HEK293 (cell line): ENCODE measurements at regions not wholly inside any gene's neighbourhood (a gene's known extent, or its start where the extent isn't known, plus 50 kb on each side); places are given as distances from the start of the nearest gene placed in this dataset.

Source experiments
- ZFP69B ChIP-seq: fragments of 450-650 bp; formaldehyde crosslinking; IDR thresholded peaks from 2 replicates; pipeline ENCODE4 v1.5.1; 2016; ENCODE audit warnings: missing biosample characterization, missing genetic modification characterization
- ZNF518A ChIP-seq: fragments of 450-650 bp; formaldehyde crosslinking; conservative IDR thresholded peaks from 2 replicates; pipeline ENCODE4 v1.5.1; 2016; ENCODE audit warnings: low read depth, missing biosample characterization, missing genetic modification characterization

GRCh38 chr5:174917976-174918554 lies 193.7 kb downstream of the MSX2 start:
- TF ChIP-seq ZNF518A (tag by site-specific recombination) (no peak), ZFP69B (tag by site-specific recombination) (no peak)
